Gastroesophageal sphincter (tissue), 4 donors: ENCODE measurements at regions not wholly inside any gene's neighbourhood (a gene's known extent, or its start where the extent isn't known, plus 50 kb on each side); places are given as distances from the start of the nearest gene placed in this dataset.

Source experiments
- ATAC-seq: fragments of 150-250 bp; one replicate; pipeline ENCODE4 v1.9.1; 2016; ENCODE audit warnings: mild to moderate bottlenecking, moderate library complexity
- H3K27ac ChIP-seq, 4 donors: fragments of 200-600 bp; sonication (generic) in 3 of 4; 1 replicate in 3 of 4; 2 replicates in 1 of 4; pipeline ENCODE4 v1.5.1; 2016 to 2019
- H3K27me3 ChIP-seq: fragments of 200-600 bp; sonication (generic); one replicate; pipeline ENCODE4 v1.5.1; 2019
- H3K36me3 ChIP-seq, 2 donors: fragments of 200-600 bp; sonication (generic); one replicate each; pipeline ENCODE4 v1.5.1; 2019; ENCODE audit warnings: control low read depth in 1 of 2
- H3K4me1 ChIP-seq, 3 donors: fragments of 200-600 bp; sonication (generic); 1 replicate in 2 of 3; 2 replicates in 1 of 3; pipeline ENCODE4 v1.5.1; 2016 to 2019; ENCODE audit warnings: control low read depth in 2 of 3
- H3K4me3 ChIP-seq, 2 donors: fragments of 200-600 bp; sonication (generic); one replicate each; pipeline ENCODE4 v1.5.1; 2019; ENCODE audit warnings: mild to moderate bottlenecking in 1 of 2, moderate library complexity in 1 of 2
- H3K9me3 ChIP-seq, 3 donors: fragments of 200-600 bp; sonication (generic); one replicate each; pipeline ENCODE4 v1.5.1; 2017 to 2019; ENCODE audit warnings: control low read depth in 2 of 3
- CTCF ChIP-seq, 4 experiments: fragments of 200-600 bp in 2 of 4; fragments of 450-650 bp in 2 of 4; sonication (generic) in 1 of 4; IDR thresholded peaks; one replicate each; pipeline ENCODE4 v1.5.1; 2017 to 2019; ENCODE audit warnings: antibody characterized with exemption in 4 of 4, mild to moderate bottlenecking in 2 of 4, moderate library complexity in 2 of 4
- EP300 ChIP-seq: sonication (generic); formaldehyde crosslinking; IDR thresholded peaks from one replicate; pipeline ENCODE4 v1.6.1; 2017; ENCODE audit warnings: antibody characterized with exemption, mild to moderate bottlenecking
- POLR2A ChIP-seq, 2 donors: fragments of 450-650 bp; IDR thresholded peaks; one replicate each; pipeline ENCODE4 v1.6.1; 2017; ENCODE audit warnings: antibody characterized with exemption in 2 of 2, mild to moderate bottlenecking in 2 of 2, moderate library complexity in 1 of 2
- POLR2AphosphoS5 ChIP-seq: sonication (generic); formaldehyde crosslinking; IDR thresholded peaks from one replicate; pipeline ENCODE4 v1.6.1; 2017; ENCODE audit warnings: antibody characterized with exemption
- WGBS, 2 donors: methylation state at CpG; one replicate each; pipeline ENCODE4 v1.1.5; 2018; ENCODE audit warnings: low coverage in 1 of 2; 5-methylcytosine and 5-hydroxymethylcytosine counted together

GRCh38 chr18:37671530-37671929, 105.9 kb upstream of the CELF4 start:
- Histone ChIP-seq H3K27ac (no peak overlapping the region), H3K9me3 (peaks cover 0 to 4% (median 0%) of the 10 kb centered on the region in 3 donors), H3K4me3 (no peak overlapping the region), H3K4me1 (no peaks in the 10 kb centered on the region), H3K36me3 (no peaks in the 10 kb centered on the region), H3K27me3 (no peaks in the 10 kb centered on the region)
- WGBS, 2 donors, result 80% methylated on average over 2 of the region's 6 CpGs; no CpG with 5 or more reads in 1 of the 2 donors
- TF ChIP-seq CTCF (IDR thresholded peaks at IDR 0.05) (no peak), POLR2A (IDR thresholded peaks at IDR 0.05) (no peak), POLR2AphosphoS5 (no peak), EP300 (no peak)
- ATAC-seq, result no peak

GRCh38 chr18:37671119-37671518, 105.5 kb upstream of the CELF4 start:
- no peaks in the 10 kb centered on the region for H3K36me3 ChIP-seq
- no peak overlapping the region for H3K27ac ChIP-seq
- no peak for ATAC-seq
- no peak for TF ChIP-seq EP300
- 94% methylated on average over 14 of the region's 14 CpGs; no CpG with 5 or more reads in 1 of the 2 donors for WGBS, 2 donors
- no peak overlapping the region for H3K4me3 ChIP-seq
- no peaks in the 10 kb centered on the region for H3K27me3 ChIP-seq
- no peaks in the 10 kb centered on the region for H3K4me1 ChIP-seq
- peaks cover 0 to 4% (median 0%) of the 10 kb centered on the region in 3 donors for H3K9me3 ChIP-seq

- Histone ChIP-seq H3K27me3 (no peaks in the 10 kb centered on the region), H3K4me3 (no peak overlapping the region), H3K9me3 (peaks cover 0 to under 1% (median 0%) of the 10 kb centered on the region in 3 donors), H3K27ac (no peak overlapping the region), H3K36me3 (no peaks in the 10 kb centered on the region), H3K4me1 (no peaks in the 10 kb centered on the region)
- no peak for TF ChIP-seq POLR2AphosphoS5
- TF ChIP-seq EP300, result no peak
- TF ChIP-seq POLR2A (IDR thresholded peaks at IDR 0.05), result no peak
- TF ChIP-seq CTCF (IDR thresholded peaks at IDR 0.05), result no peak
- no peak for ATAC-seq
- 95% methylated on average over 15 of the region's 17 CpGs; no CpG with 5 or more reads in 1 of the 2 donors for WGBS, 2 donors
Measured at GRCh38 chr18:37669991-37670534, 104.5 kb upstream of the CELF4 start.

- Histone ChIP-seq H3K9me3 (no peaks in the 10 kb centered on the region), H3K36me3 (no peaks in the 10 kb centered on the region), H3K4me3 (no peak overlapping the region), H3K27me3 (no peaks in the 10 kb centered on the region), H3K4me1 (no peaks in the 10 kb centered on the region), H3K27ac (no peak overlapping the region)
- WGBS, 2 donors, result 33 to 42% methylated on average over 6 to 7 of the region's 15 CpGs
- no peak for ATAC-seq
- TF ChIP-seq POLR2AphosphoS5 (no peak), EP300 (no peak), CTCF (IDR thresholded peaks at IDR 0.05) (no peak), POLR2A (IDR thresholded peaks at IDR 0.05) (no peak)
Measured at GRCh38 chr18:37668971-37669747, 103.6 kb upstream of the CELF4 start.

GRCh38 chr18:37667836-37668235, 102.2 kb upstream of the CELF4 start:
- WGBS, 2 donors, result 60% methylated on average over 1 of the region's 1 CpG; no CpG with 5 or more reads in 1 of the 2 donors
- no peak for TF ChIP-seq EP300
- ATAC-seq, result no peak
- H3K9me3 ChIP-seq, result no peaks in the 10 kb centered on the region
- no peak overlapping the region for H3K4me3 ChIP-seq
- no peaks in the 10 kb centered on the region for H3K36me3 ChIP-seq
- no peak overlapping the region for H3K27ac ChIP-seq
- no peaks in the 10 kb centered on the region for H3K4me1 ChIP-seq
- H3K27me3 ChIP-seq, result no peaks in the 10 kb centered on the region

GRCh38 chr18:37666991-37667390, 101.4 kb upstream of the CELF4 start:
- no peaks in the 10 kb centered on the region for H3K36me3 ChIP-seq
- no peak for ATAC-seq
- H3K4me3 ChIP-seq, result no peak overlapping the region
- H3K27ac ChIP-seq, result no peak overlapping the region
- no peaks in the 10 kb centered on the region for H3K9me3 ChIP-seq
- H3K27me3 ChIP-seq, result no peaks in the 10 kb centered on the region
- TF ChIP-seq POLR2A (IDR thresholded peaks at IDR 0.05) (no peak), EP300 (no peak), CTCF (IDR thresholded peaks at IDR 0.05) (no peak), POLR2AphosphoS5 (no peak)
- WGBS, 2 donors, result 29 to 36% methylated on average over 1 of the region's 1 CpG
- H3K4me1 ChIP-seq, result no peaks in the 10 kb centered on the region
